Ishikawa (cell line): ENCODE measurements at regions not wholly inside any gene's neighbourhood (a gene's known extent, or its start where the extent isn't known, plus 50 kb on each side); places are given as distances from the start of the nearest gene placed in this dataset.

Source experiments
- EGR1 ChIP-seq: IDR thresholded peaks from 2 replicates; pipeline ENCODE4 v1.6.1; 2012
- EP300 ChIP-seq: IDR thresholded peaks from 2 replicates; pipeline ENCODE4 v1.6.1; 2012; ENCODE audit warnings: borderline replicate concordance
- MAX ChIP-seq: IDR thresholded peaks from 2 replicates; pipeline ENCODE4 v1.6.1; 2012
- NFIC ChIP-seq: IDR thresholded peaks from 2 replicates; pipeline ENCODE4 v1.6.1; 2012
- RAD21 ChIP-seq: IDR thresholded peaks from 2 replicates; pipeline ENCODE4 v1.6.1; 2012; ENCODE audit warnings: low read depth
- REST ChIP-seq: IDR thresholded peaks from 2 replicates; pipeline ENCODE4 v1.6.1; 2012; ENCODE audit warnings: low read depth, mild to moderate bottlenecking
- TCF12 ChIP-seq: IDR thresholded peaks from 2 replicates; pipeline ENCODE4 v1.6.1; 2012; ENCODE audit warnings: low read depth
- YY1 ChIP-seq: IDR thresholded peaks from 2 replicates; pipeline ENCODE4 v1.6.1; 2012; ENCODE audit warnings: low read depth

GRCh38 chr11:127420139-127420538, 419.6 kb upstream of the KIRREL3 start:
- TF ChIP-seq EP300 (no peak), REST (no peak), YY1 (no peak), TCF12 (no peak), NFIC (no peak), EGR1 (no peak), MAX (no peak), RAD21 (no peak)
